SK-N-MC (cell line): ENCODE measurements at regions not wholly inside any gene's neighbourhood (a gene's known extent, or its start where the extent isn't known, plus 50 kb on each side); places are given as distances from the start of the nearest gene placed in this dataset.
"Not testable (repeated sequence)": the region's sequence is repeated elsewhere in the genome, so short reads cannot be mapped to it uniquely, and the experiment has no call there.

ENCODE experiments used
- DNase-seq: peaks from one replicate; pipeline ENCODE4 v3.0.0-alpha.2; 2011; ENCODE audit warnings: low read depth, low spot score
- H3K27ac ChIP-seq: fragments of 200-600 bp; sonication (generic); 2 replicates; pipeline ENCODE4 v1.5.1; 2016; ENCODE audit warnings: mixed run types
- H3K36me3 ChIP-seq: fragments of 200-600 bp; sonication (generic); 2 replicates; pipeline ENCODE4 v1.6.1; 2017; ENCODE audit warnings: antibody characterized with exemption, low read length, mixed read lengths; ENCODE audit not compliant: insufficient read depth
- H3K4me3 ChIP-seq: fragments of 200-600 bp; sonication (generic); 2 replicates; pipeline ENCODE4 v1.5.1; 2016
- H3K9ac ChIP-seq: fragments of 200-600 bp; sonication (generic); 2 replicates; pipeline ENCODE4 v1.8.0; 2017; ENCODE audit warnings: mixed run types, mixed read lengths; ENCODE audit not compliant: insufficient read length
- H3K9me3 ChIP-seq: fragments of 200-600 bp; sonication (generic); 2 replicates; pipeline ENCODE4 v1.6.1; 2017; ENCODE audit warnings: low read depth, mild to moderate bottlenecking, antibody characterized with exemption, low read length, moderate library complexity, mixed read lengths
- EZH2 ChIP-seq: fragments of 200-600 bp; sonication (generic); IDR thresholded peaks from one replicate; pipeline ENCODE4 v1.6.1; 2017; ENCODE audit warnings: antibody characterized with exemption
- FOXP2 ChIP-seq: optimal IDR thresholded peaks from 2 replicates; pipeline ENCODE3; 2011; ENCODE audit warnings: mild to moderate bottlenecking, moderate library complexity; ENCODE audit not compliant: insufficient read depth; ENCODE audit errors: extremely low read length, control extremely low read depth
- POLR2AphosphoS5 ChIP-seq: IDR thresholded peaks from 2 replicates; pipeline ENCODE4 v1.6.1; 2012; ENCODE audit warnings: mild to moderate bottlenecking, low read depth, low read length, borderline replicate concordance

- no peak overlapping the region for H3K4me3 ChIP-seq
- no peaks in the 10 kb centered on the region for H3K9me3 ChIP-seq
- no peaks in the 10 kb centered on the region for H3K36me3 ChIP-seq
- no peak for DNase-seq
- no peak for TF ChIP-seq EZH2
- H3K9ac ChIP-seq, result no peak overlapping the region
- H3K27ac ChIP-seq, result no peak overlapping the region
These were observed 144.0 kb upstream of the RPS23 start for GRCh38 chr5:82422001-82422740.

- no peaks in the 10 kb centered on the region for H3K9me3 ChIP-seq
- H3K9ac ChIP-seq, result no peak overlapping the region
- no peak overlapping the region for H3K27ac ChIP-seq
- no peak overlapping the region for H3K4me3 ChIP-seq
- H3K36me3 ChIP-seq, result no peaks in the 10 kb centered on the region
- no peak for DNase-seq
- TF ChIP-seq EZH2 (no peak), FOXP2 (no peak), POLR2AphosphoS5 (no peak)
These were observed 143.0 kb upstream of the RPS23 start for GRCh38 chr5:82421119-82421518.

DNA sequence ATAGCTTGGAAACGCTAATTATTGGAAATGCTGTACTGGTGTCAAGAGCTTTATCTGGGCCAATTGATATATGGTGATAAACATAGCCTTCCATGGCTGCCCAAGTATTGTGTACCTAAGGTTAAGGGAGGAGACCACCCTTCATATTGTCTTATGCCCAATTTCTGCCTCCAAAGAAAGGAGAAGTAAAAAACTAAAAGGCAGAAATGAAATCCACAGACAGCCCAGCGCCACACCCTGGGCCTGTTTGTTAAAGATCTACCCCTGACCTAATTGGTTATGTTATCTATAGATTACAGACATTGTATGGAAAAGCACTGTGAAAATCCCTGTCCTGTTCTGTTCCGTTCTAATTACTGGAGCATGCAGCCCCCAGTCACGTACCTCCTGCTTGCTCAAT, 142.4 kb upstream of the RPS23 start:
- not testable (repeated sequence) for H3K9ac ChIP-seq, DNase-seq, H3K36me3 ChIP-seq, H3K27ac ChIP-seq, H3K9me3 ChIP-seq, H3K4me3 ChIP-seq

- DNase-seq, result no peak
These were observed 141.6 kb upstream of the RPS23 start for GRCh38 chr5:82419559-82420332.

DNA sequence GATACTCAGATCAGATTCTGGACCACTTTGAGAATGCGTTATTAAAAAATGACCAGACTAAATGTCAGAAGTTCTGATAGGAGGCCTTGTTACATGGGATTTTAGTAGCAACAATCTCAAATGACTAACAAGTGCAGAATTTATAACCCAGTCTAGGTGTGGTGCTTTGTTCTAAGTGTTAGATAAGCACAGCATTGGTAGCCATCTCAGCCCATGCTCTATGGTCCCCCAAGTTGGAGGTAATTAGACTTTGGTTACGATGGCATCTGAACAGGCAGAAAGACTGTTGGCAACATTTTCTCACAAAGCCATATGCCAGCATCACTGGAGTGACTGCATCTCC, 140.4 kb upstream of the RPS23 start:
- DNase-seq, result no peak
- no peaks in the 10 kb centered on the region for H3K36me3 ChIP-seq
- TF ChIP-seq FOXP2, result no peak
- no peak for TF ChIP-seq EZH2
- no peak for TF ChIP-seq POLR2AphosphoS5
- H3K4me3 ChIP-seq, result no peak overlapping the region
- H3K9ac ChIP-seq, result no peak overlapping the region
- no peaks in the 10 kb centered on the region for H3K9me3 ChIP-seq
- no peak overlapping the region for H3K27ac ChIP-seq

More at GRCh38 chr5:82419559-82420332, 141.6 kb upstream of the RPS23 start:
- no peak overlapping the region for H3K4me3 ChIP-seq
- H3K9me3 ChIP-seq, result no peaks in the 10 kb centered on the region
- H3K27ac ChIP-seq, result no peak overlapping the region
- H3K36me3 ChIP-seq, result no peaks in the 10 kb centered on the region
- TF ChIP-seq EZH2, result no peak
- TF ChIP-seq FOXP2, result no peak
- TF ChIP-seq POLR2AphosphoS5, result no peak
- no peak overlapping the region for H3K9ac ChIP-seq

DNA sequence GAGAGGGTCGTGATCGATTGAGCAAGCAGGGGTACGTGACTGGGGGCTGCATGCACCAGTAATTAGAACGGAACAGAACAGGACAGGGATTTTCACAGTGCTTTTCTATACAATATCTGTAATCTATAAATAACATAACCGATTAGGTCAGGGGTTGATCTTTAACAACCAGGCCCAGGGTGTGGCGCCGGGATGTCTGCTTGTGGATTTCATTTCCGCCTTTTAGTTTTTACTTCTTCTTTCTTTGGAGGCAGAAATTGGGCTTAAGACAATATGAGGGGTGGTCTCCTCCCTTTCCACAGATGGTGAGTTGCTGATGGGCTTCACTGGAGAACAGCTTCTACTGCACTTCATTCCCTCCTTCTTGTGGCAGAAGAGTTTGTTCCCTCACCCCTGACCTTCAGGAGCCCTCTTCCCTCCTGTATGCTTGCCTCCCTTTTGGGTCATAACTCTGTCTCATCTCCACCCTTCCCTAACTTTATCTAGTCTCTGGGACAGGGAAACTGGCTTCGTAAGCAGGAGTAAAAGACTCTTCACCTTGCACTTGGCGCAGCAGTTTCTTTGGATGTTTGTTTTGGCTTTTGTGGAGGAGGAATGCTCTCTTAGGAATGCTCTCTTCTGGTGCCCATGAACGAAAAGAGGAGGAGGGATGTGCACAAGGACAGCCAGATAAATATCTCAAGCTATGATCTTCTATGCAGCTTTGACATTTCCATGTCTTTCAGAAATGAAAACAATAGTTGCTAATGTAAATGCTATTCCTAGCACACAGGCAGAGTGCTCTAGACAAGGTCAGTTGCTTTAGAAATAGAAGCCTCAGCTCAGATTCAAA, 139.8 kb upstream of the RPS23 start:
- Histone ChIP-seq H3K36me3 (no peaks in the 10 kb centered on the region), H3K9me3 (no peaks in the 10 kb centered on the region), H3K9ac (no peak overlapping the region), H3K27ac (no peak overlapping the region), H3K4me3 (no peak overlapping the region)
- TF ChIP-seq FOXP2, result no peak
- no peak for TF ChIP-seq EZH2
- no peak for DNase-seq

DNA sequence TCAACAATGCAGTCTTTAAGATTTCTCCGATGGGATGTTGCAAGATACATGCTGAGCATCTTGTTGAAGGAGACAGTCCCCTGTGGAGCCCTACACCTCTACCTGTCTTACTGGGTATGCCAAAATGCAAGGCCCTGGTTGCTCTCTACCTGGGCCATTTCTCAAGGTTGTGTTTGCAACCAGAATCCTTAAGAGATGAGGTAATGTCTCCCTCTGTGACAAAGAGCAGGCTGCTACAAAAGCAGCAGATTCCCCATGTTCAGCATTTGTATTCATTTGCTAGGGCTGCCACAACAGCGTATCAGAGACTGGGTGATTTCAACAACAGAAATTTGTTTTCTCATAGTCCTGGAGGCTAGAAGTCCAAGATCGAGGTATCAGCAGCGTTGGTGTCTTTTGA, 138.4 kb upstream of the RPS23 start:
- TF ChIP-seq POLR2AphosphoS5 (no peak), FOXP2 (no peak), EZH2 (no peak)
- Histone ChIP-seq H3K36me3 (no peaks in the 10 kb centered on the region), H3K9ac (no peak overlapping the region), H3K9me3 (no peaks in the 10 kb centered on the region), H3K4me3 (no peak overlapping the region), H3K27ac (no peak overlapping the region)
- DNase-seq, result no peak

DNA sequence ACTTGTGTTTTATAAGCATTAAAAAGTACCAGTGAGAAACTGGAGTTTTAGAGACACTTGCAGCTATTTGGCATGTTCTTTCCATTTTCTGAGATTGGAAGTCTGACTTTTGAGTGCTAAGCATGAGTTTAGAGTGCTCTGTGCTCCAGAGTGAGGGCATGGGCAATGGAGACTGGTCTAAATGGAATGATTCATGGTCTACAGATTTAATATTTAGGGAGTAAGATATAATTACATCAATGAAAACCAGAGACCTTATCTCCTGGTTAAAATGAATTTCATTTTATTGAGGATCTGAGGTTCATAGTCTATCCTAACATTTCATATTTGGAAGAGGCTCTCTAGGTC, 135.9 kb upstream of the RPS23 start:
- no peak for DNase-seq
- H3K27ac ChIP-seq, result peak overlapping the region; percentile 80

More for the DNA sequence above, 135.9 kb upstream of the RPS23 start:
- no peak overlapping the region for H3K9ac ChIP-seq
- no peaks in the 10 kb centered on the region for H3K9me3 ChIP-seq
- no peaks in the 10 kb centered on the region for H3K36me3 ChIP-seq
- peak overlapping the region; percentile 2; the same call in 1 of the 2 replicates for H3K4me3 ChIP-seq
- TF ChIP-seq FOXP2, result no peak
- no peak for TF ChIP-seq POLR2AphosphoS5
- TF ChIP-seq EZH2, result no peak
